CD8-positive, alpha-beta memory T cell (primary cell): ENCODE measurements at regions not wholly inside any gene's neighbourhood (a gene's known extent, or its start where the extent isn't known, plus 50 kb on each side); places are given as distances from the start of the nearest gene placed in this dataset.

ENCODE experiments used
- CTCF ChIA-PET: fragments of 350-600 bp; sonication (Branson Sonifier 250); formaldehyde crosslinking; loops from one replicate; lab custom pipeline; 2021; ENCODE audit warnings: antibody characterized with exemption; lab: Charles Lee
- POLR2A ChIA-PET: fragments of 350-600 bp; sonication (Branson Sonifier 250); formaldehyde crosslinking; loops from one replicate; lab custom pipeline; 2021; ENCODE audit warnings: antibody characterized with exemption; lab: Charles Lee
- DNase-seq, 5 donors: peaks; one replicate each; pipeline versions ENCODE4 v3.0.0 to v3.0.0-alpha.2; 2020 to 2022; ENCODE audit warnings: mixed read lengths in 1 of 5
- H3K27ac ChIP-seq: one replicate; pipeline ENCODE4 v1.7.0; 2013; ENCODE audit warnings: low read depth, mild to moderate bottlenecking, low read length, moderate library complexity
- H3K27me3 ChIP-seq: 2 replicates; pipeline ENCODE4 v1.7.0; 2013; ENCODE audit warnings: low read length, mild to moderate bottlenecking; ENCODE audit not compliant: insufficient read depth, poor library complexity, severe bottlenecking
- H3K36me3 ChIP-seq: 2 replicates; pipeline ENCODE4 v1.7.0; 2013; ENCODE audit warnings: mild to moderate bottlenecking, low read length, moderate library complexity; ENCODE audit not compliant: insufficient read depth
- H3K4me1 ChIP-seq: 2 replicates; pipeline ENCODE4 v1.7.0; 2013; ENCODE audit warnings: mild to moderate bottlenecking, low read length, moderate library complexity; ENCODE audit not compliant: insufficient read depth
- H3K4me3 ChIP-seq: 2 replicates; pipeline ENCODE4 v1.7.0; 2013; ENCODE audit warnings: mild to moderate bottlenecking, low read length
- H3K9me3 ChIP-seq: 2 replicates; pipeline ENCODE4 v1.7.0; 2013; ENCODE audit warnings: mild to moderate bottlenecking, low read length
- H3K27ac Mint-ChIP-seq, 8 donors: one replicate each; pipeline ENCODE4 v1.8.0; 2020 to 2021; ENCODE audit warnings: mixed read lengths in 8 of 8, mild to moderate bottlenecking in 6 of 8, inconsistent platforms in 3 of 8, moderate library complexity in 3 of 8
- H3K27me3 Mint-ChIP-seq, 2 donors: one replicate each; pipeline ENCODE4 v1.8.0; 2020 to 2021; ENCODE audit warnings: mixed read lengths in 2 of 2, mild to moderate bottlenecking in 1 of 2, moderate library complexity in 1 of 2
- H3K36me3 Mint-ChIP-seq, 3 donors: one replicate each; pipeline ENCODE4 v1.8.0; 2020 to 2021; ENCODE audit warnings: mixed read lengths in 3 of 3, inconsistent platforms in 1 of 3, mild to moderate bottlenecking in 1 of 3
- H3K4me1 Mint-ChIP-seq, 3 donors: one replicate each; pipeline ENCODE4 v1.8.0; 2020 to 2021; ENCODE audit warnings: mixed read lengths in 3 of 3, inconsistent platforms in 1 of 3, mild to moderate bottlenecking in 1 of 3
- H3K4me3 Mint-ChIP-seq, 7 donors: one replicate each; pipeline ENCODE4 v1.8.0; 2020 to 2021; ENCODE audit warnings: mixed read lengths in 7 of 7, mild to moderate bottlenecking in 6 of 7, moderate library complexity in 4 of 7, inconsistent platforms in 2 of 7
- H3K9me3 Mint-ChIP-seq, 5 donors: one replicate each; pipeline ENCODE4 v1.8.0; 2020 to 2022; ENCODE audit warnings: mixed read lengths in 5 of 5, mild to moderate bottlenecking in 3 of 5, moderate library complexity in 2 of 5, inconsistent platforms in 1 of 5

DNA sequence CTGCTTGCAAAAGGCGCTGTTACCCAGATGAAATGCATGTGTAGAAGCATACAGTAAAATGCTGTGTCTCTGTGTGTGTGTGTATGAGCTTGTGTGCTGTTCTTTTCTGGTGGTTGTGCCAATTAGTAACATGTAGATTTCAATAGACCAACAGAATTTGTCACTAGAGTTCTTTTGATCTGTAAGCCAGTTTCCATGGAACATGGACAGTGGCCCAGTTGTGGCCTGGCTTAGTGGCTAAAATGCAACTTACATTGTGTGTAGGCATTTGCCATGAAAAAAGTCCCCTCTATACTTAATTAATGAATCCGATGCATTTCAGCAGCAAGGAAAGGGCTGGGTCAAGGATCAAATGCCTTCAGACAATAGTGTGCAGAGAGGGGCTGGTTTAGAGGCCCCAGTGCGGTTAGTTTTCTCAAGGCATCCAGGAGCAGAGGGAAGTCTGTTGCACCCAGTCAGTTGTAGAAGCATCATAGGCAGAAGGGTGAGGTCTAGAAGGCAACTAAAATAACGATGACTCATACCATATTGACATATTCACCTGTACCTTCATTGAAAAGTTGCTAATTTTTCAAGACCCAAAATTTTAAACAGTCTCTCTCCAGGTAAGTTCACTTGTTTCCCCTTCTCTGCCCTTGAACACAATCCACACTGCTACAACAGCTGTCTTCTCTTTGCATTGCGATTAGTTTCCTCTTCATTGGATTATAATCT lies 366.9 kb upstream of the SPRED2 start:
- Mint-ChIP-seq H3K36me3 (no peaks in the 10 kb centered on the region), H3K4me1 (no peaks in the 10 kb centered on the region), H3K9me3 (peaks cover 0 to 1% (median 1%) of the 10 kb centered on the region in 5 donors), H3K4me3 (no peak overlapping the region), H3K27me3 (peaks cover 3 to 6% of the 10 kb centered on the region in 2 donors), H3K27ac (no peak overlapping the region)
- POLR2A ChIA-PET = no interaction called here
- H3K27me3 ChIP-seq = no peaks in the 10 kb centered on the region
- H3K27ac ChIP-seq = no peak overlapping the region
- no peaks in the 10 kb centered on the region for H3K4me1 ChIP-seq
- CTCF ChIA-PET = no interaction called here
- no peaks in the 10 kb centered on the region for H3K36me3 ChIP-seq
- no peaks in the 10 kb centered on the region for H3K9me3 ChIP-seq
- no peak for DNase-seq
- no peak overlapping the region for H3K4me3 ChIP-seq

- Mint-ChIP-seq H3K4me1 (no peaks in the 10 kb centered on the region), H3K27me3 (peaks cover 2 to 6% of the 10 kb centered on the region in 2 donors), H3K4me3 (no peak overlapping the region), H3K9me3 (peaks cover 0 to 1% (median 0%) of the 10 kb centered on the region in 5 donors), H3K27ac (no peak overlapping the region), H3K36me3 (no peaks in the 10 kb centered on the region)
- DNase-seq = no peak
- H3K27me3 ChIP-seq = no peaks in the 10 kb centered on the region
- H3K9me3 ChIP-seq = no peaks in the 10 kb centered on the region
- H3K27ac ChIP-seq = no peak overlapping the region
- no peak overlapping the region for H3K4me3 ChIP-seq
- ChIA-PET POLR2A (no interaction called here), CTCF (no interaction called here)
- H3K4me1 ChIP-seq = no peaks in the 10 kb centered on the region
- no peaks in the 10 kb centered on the region for H3K36me3 ChIP-seq
Measured at GRCh38 chr2:65798641-65799040, 366.2 kb upstream of the SPRED2 start.

GRCh38 chr2:65794994-65795393 lies 362.6 kb upstream of the SPRED2 start:
- Mint-ChIP-seq H3K4me1 (no peaks in the 10 kb centered on the region), H3K27ac (no peak overlapping the region), H3K36me3 (no peaks in the 10 kb centered on the region), H3K4me3 (no peak overlapping the region), H3K9me3 (peaks cover 0 to 3% (median 1%) of the 10 kb centered on the region in 5 donors), H3K27me3 (no peaks in the 10 kb centered on the region)
- DNase-seq = no peak
- Histone ChIP-seq H3K27ac (no peak overlapping the region), H3K4me3 (no peak overlapping the region), H3K27me3 (no peaks in the 10 kb centered on the region), H3K9me3 (no peaks in the 10 kb centered on the region), H3K36me3 (no peaks in the 10 kb centered on the region), H3K4me1 (no peaks in the 10 kb centered on the region)
- POLR2A ChIA-PET = no interaction called here
- CTCF ChIA-PET = no interaction called here

DNA sequence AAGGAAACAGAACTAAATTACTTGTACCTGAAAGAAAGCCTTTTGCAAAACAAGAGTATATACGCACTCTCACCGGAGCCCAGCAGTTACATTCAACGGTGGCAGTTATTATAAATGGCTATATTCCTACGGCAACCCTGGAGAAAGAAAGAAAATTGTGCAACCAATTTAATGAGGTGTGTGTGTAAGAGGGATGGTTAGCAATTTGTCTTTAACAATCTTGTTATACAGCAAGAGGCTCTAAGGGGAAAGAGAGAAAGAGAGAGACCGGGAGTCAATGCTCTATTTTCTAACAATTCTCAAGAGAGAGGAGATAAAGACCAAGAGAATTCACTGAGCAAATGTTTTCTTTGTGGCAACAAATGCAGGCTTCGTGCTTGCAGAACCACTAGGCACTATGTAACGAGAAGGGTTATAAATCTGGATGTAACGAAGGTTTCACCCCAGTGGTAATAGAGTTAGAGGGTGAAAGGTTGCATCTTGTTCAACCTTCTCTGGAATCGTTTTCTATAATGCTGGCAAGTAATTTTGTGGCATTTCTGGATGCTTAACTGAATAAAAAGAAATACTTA lies 359.1 kb upstream of the SPRED2 start:
- CTCF ChIA-PET = no interaction called here
- POLR2A ChIA-PET = no interaction called here
- no peak for DNase-seq
- Mint-ChIP-seq H3K4me3 (no peak overlapping the region), H3K4me1 (no peaks in the 10 kb centered on the region), H3K9me3 (peaks cover 0 to 6% (median 2%) of the 10 kb centered on the region in 5 donors), H3K36me3 (no peaks in the 10 kb centered on the region), H3K27me3 (peaks cover 0 to 3% of the 10 kb centered on the region in 2 donors), H3K27ac (no peak overlapping the region)
- Histone ChIP-seq H3K27ac (no peak overlapping the region), H3K36me3 (no peaks in the 10 kb centered on the region), H3K4me3 (no peak overlapping the region), H3K9me3 (no peaks in the 10 kb centered on the region), H3K4me1 (no peaks in the 10 kb centered on the region), H3K27me3 (no peaks in the 10 kb centered on the region)

DNA sequence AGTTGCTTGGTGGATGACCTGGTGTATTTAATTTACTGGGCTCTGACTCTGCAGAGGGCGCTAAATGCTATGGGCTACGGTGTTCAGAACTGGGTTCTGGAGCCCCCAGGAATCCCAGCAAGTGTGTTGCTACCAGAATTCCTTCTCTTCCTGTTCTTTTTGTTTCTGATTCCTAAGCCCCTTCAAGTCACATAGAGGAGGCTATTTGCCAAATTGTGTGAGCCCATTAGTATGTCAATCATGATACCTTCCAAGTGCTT lies 358.2 kb upstream of the SPRED2 start:
- Mint-ChIP-seq H3K4me3 (no peak overlapping the region), H3K27me3 (peaks cover 0 to 3% of the 10 kb centered on the region in 2 donors), H3K9me3 (peaks cover 0 to 6% (median 2%) of the 10 kb centered on the region in 5 donors), H3K27ac (no peak overlapping the region), H3K4me1 (no peaks in the 10 kb centered on the region), H3K36me3 (no peaks in the 10 kb centered on the region)
- H3K9me3 ChIP-seq = no peaks in the 10 kb centered on the region
- H3K4me3 ChIP-seq = no peak overlapping the region
- ChIA-PET CTCF (no interaction called here), POLR2A (no interaction called here)
- H3K27ac ChIP-seq = no peak overlapping the region
- no peaks in the 10 kb centered on the region for H3K4me1 ChIP-seq
- no peaks in the 10 kb centered on the region for H3K27me3 ChIP-seq
- H3K36me3 ChIP-seq = no peaks in the 10 kb centered on the region
- no peak for DNase-seq

GRCh38 chr2:65789923-65790675 lies 357.7 kb upstream of the SPRED2 start:
- Histone ChIP-seq H3K36me3 (no peaks in the 10 kb centered on the region), H3K4me1 (no peaks in the 10 kb centered on the region), H3K9me3 (no peaks in the 10 kb centered on the region), H3K27ac (no peak overlapping the region), H3K27me3 (no peaks in the 10 kb centered on the region), H3K4me3 (no peak overlapping the region)
- CTCF ChIA-PET = no interaction called here
- H3K4me3 Mint-ChIP-seq = no peak overlapping the region
- H3K27me3 Mint-ChIP-seq = peaks cover 0 to 3% of the 10 kb centered on the region in 2 donors
- H3K36me3 Mint-ChIP-seq = no peaks in the 10 kb centered on the region
- no peak overlapping the region for H3K27ac Mint-ChIP-seq
- POLR2A ChIA-PET = no interaction called here
- H3K9me3 Mint-ChIP-seq = peaks cover 0 to 6% (median 2%) of the 10 kb centered on the region in 5 donors
- DNase-seq = no peak
- H3K4me1 Mint-ChIP-seq = no peaks in the 10 kb centered on the region

DNA sequence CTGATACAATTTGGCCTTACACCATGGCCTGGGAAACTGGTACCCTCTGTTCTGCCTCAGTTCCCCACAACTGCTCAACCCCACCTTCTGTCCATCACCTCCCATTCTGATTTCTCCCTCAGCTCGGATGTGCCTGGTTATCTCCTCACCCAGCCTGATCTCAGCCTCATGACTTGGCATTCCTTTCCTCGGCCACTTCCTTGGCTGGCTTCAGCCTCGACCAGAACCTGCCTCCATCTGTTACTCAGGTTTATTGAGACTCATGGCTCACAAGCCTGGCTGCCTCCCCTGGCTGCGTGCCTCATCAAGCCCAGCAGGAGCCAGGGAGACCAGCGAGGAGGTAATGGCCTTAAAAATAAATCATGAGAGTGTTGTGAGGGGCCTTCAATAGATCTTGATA lies 356.2 kb upstream of the SPRED2 start:
- H3K9me3 ChIP-seq = no peaks in the 10 kb centered on the region
- Mint-ChIP-seq H3K27me3 (peaks cover 0 to 3% of the 10 kb centered on the region in 2 donors), H3K27ac (no peak overlapping the region), H3K4me1 (no peaks in the 10 kb centered on the region), H3K4me3 (no peak overlapping the region), H3K9me3 (peaks cover 0 to 6% (median 2%) of the 10 kb centered on the region in 5 donors), H3K36me3 (no peaks in the 10 kb centered on the region)
- ChIA-PET POLR2A (no interaction called here), CTCF (no interaction called here)
- H3K4me1 ChIP-seq = no peaks in the 10 kb centered on the region
- H3K27ac ChIP-seq = no peak overlapping the region
- DNase-seq = no peak
- H3K27me3 ChIP-seq = no peaks in the 10 kb centered on the region
- no peaks in the 10 kb centered on the region for H3K36me3 ChIP-seq
- no peak overlapping the region for H3K4me3 ChIP-seq

DNA sequence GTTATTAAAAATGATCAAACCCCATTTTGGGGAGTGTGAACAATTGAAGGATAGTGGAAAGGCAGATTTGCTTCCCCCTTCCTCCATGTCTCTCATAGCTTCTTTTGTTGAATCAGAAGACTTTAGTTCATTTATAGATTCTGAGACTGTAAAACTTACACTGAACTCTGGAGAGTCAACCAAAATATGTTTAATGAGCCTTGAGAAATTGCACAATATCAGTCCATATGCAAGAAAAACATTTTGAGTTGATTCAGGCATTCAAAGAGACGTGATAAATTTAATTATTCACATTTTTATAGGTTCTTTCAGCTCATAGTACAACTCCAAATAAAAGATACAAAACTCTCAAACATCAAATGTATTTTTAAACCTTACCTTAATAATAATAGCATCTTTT lies 354.4 kb upstream of the SPRED2 start:
- POLR2A ChIA-PET = no interaction called here
- peaks cover 0 to 6% (median 2%) of the 10 kb centered on the region in 5 donors for H3K9me3 Mint-ChIP-seq
- DNase-seq = no peak
- no peak overlapping the region for H3K4me3 Mint-ChIP-seq
- H3K27ac Mint-ChIP-seq = no peak overlapping the region
- H3K27ac ChIP-seq = no peak overlapping the region
- no peaks in the 10 kb centered on the region for H3K4me1 Mint-ChIP-seq
- no peak overlapping the region for H3K4me3 ChIP-seq
- peaks cover 0 to 3% of the 10 kb centered on the region in 2 donors for H3K27me3 Mint-ChIP-seq
- no peaks in the 10 kb centered on the region for H3K27me3 ChIP-seq
- CTCF ChIA-PET = no interaction called here
- no peaks in the 10 kb centered on the region for H3K36me3 Mint-ChIP-seq
- no peaks in the 10 kb centered on the region for H3K4me1 ChIP-seq
- H3K36me3 ChIP-seq = no peaks in the 10 kb centered on the region
- no peaks in the 10 kb centered on the region for H3K9me3 ChIP-seq
